ENCODE measurements at regions not wholly inside any gene's neighbourhood (a gene's known extent, or its start where the extent isn't known, plus 50 kb on each side); places are given as distances from the start of the nearest gene placed in this dataset.

- peaks cover 14% of the 10 kb centered on the region for H3K9me3 Mint-ChIP-seq
Measured at GRCh38 chr6:170173335-170173881, 117.5 kb downstream of the DLL1 start.

GRCh38 chr6:170172825-170173256 lies 118.0 kb downstream of the DLL1 start:
- Mint-ChIP-seq H3K4me3 (no peak overlapping the region), H3K9me3 (peaks cover 19% of the 10 kb centered on the region), H3K27ac (no peak overlapping the region), H3K4me1 (ENCODE audit: low read depth) (no peaks in the 10 kb centered on the region), H3K36me3 (ENCODE audit: low read depth) (no peaks in the 10 kb centered on the region), H3K27me3 (ENCODE audit: low read depth) (peaks cover 2% of the 10 kb centered on the region)
- no peak for DNase-seq (ENCODE audit: low spot score)

More at GRCh38 chr6:170173335-170173881, 117.5 kb downstream of the DLL1 start:
- DNase-seq (ENCODE audit: low spot score), result no peak
- Mint-ChIP-seq H3K27ac (peak overlapping the region; percentile 36), H3K4me3 (no peak overlapping the region), H3K36me3 (ENCODE audit: low read depth) (no peaks in the 10 kb centered on the region), H3K4me1 (ENCODE audit: low read depth) (no peaks in the 10 kb centered on the region), H3K27me3 (ENCODE audit: low read depth) (peaks cover 2% of the 10 kb centered on the region)

GRCh38 chr6:170172392-170172791 lies 118.5 kb downstream of the DLL1 start:
- H3K27me3 Mint-ChIP-seq (ENCODE audit: low read depth), result peaks cover 2% of the 10 kb centered on the region
- peaks cover 19% of the 10 kb centered on the region for H3K9me3 Mint-ChIP-seq
- H3K36me3 Mint-ChIP-seq (ENCODE audit: low read depth), result no peaks in the 10 kb centered on the region
- DNase-seq (ENCODE audit: low spot score), result no peak
- no peak overlapping the region for H3K4me3 Mint-ChIP-seq
- H3K4me1 Mint-ChIP-seq (ENCODE audit: low read depth), result no peaks in the 10 kb centered on the region
- no peak overlapping the region for H3K27ac Mint-ChIP-seq

GRCh38 chr6:170167657-170168159 lies 123.2 kb downstream of the DLL1 start:
- H3K4me1 Mint-ChIP-seq (ENCODE audit: low read depth), result no peaks in the 10 kb centered on the region
- H3K27ac Mint-ChIP-seq, result no peak overlapping the region
- peaks cover 22% of the 10 kb centered on the region for H3K9me3 Mint-ChIP-seq
- H3K36me3 Mint-ChIP-seq (ENCODE audit: low read depth), result no peaks in the 10 kb centered on the region
- no peak for DNase-seq (ENCODE audit: low spot score)
- no peaks in the 10 kb centered on the region for H3K27me3 Mint-ChIP-seq (ENCODE audit: low read depth)
- no peak overlapping the region for H3K4me3 Mint-ChIP-seq

- no peaks in the 10 kb centered on the region for H3K36me3 Mint-ChIP-seq (ENCODE audit: low read depth)
- no peaks in the 10 kb centered on the region for H3K4me1 Mint-ChIP-seq (ENCODE audit: low read depth)
- H3K9me3 Mint-ChIP-seq, result peaks cover 18% of the 10 kb centered on the region
- H3K27ac Mint-ChIP-seq, result no peak overlapping the region
- H3K27me3 Mint-ChIP-seq (ENCODE audit: low read depth), result no peaks in the 10 kb centered on the region
- no peak overlapping the region for H3K4me3 Mint-ChIP-seq
- no peak for DNase-seq (ENCODE audit: low spot score)
Measured at GRCh38 chr6:170166511-170167122, 124.3 kb downstream of the DLL1 start.

- Mint-ChIP-seq H3K9me3 (peaks cover 9% of the 10 kb centered on the region), H3K27me3 (ENCODE audit: low read depth) (no peaks in the 10 kb centered on the region), H3K4me1 (ENCODE audit: low read depth) (no peaks in the 10 kb centered on the region), H3K4me3 (no peak overlapping the region), H3K27ac (peak overlapping the region; percentile 69), H3K36me3 (ENCODE audit: low read depth) (no peaks in the 10 kb centered on the region)
- no peak for DNase-seq (ENCODE audit: low spot score)
Measured at GRCh38 chr6:170165471-170166117, 125.3 kb downstream of the DLL1 start.

GRCh38 chr6:170165085-170165470 lies 125.8 kb downstream of the DLL1 start:
- Mint-ChIP-seq H3K27me3 (ENCODE audit: low read depth) (no peaks in the 10 kb centered on the region), H3K27ac (no peak overlapping the region), H3K9me3 (peaks cover 8% of the 10 kb centered on the region), H3K4me3 (no peak overlapping the region), H3K36me3 (ENCODE audit: low read depth) (no peaks in the 10 kb centered on the region), H3K4me1 (ENCODE audit: low read depth) (no peaks in the 10 kb centered on the region)
- no peak for DNase-seq (ENCODE audit: low spot score)

GRCh38 chr6:170164271-170164900 lies 126.5 kb downstream of the DLL1 start:
- no peak overlapping the region for H3K4me3 Mint-ChIP-seq
- H3K27me3 Mint-ChIP-seq (ENCODE audit: low read depth), result no peaks in the 10 kb centered on the region
- H3K9me3 Mint-ChIP-seq, result peaks cover 8% of the 10 kb centered on the region
- H3K36me3 Mint-ChIP-seq (ENCODE audit: low read depth), result no peaks in the 10 kb centered on the region
- no peaks in the 10 kb centered on the region for H3K4me1 Mint-ChIP-seq (ENCODE audit: low read depth)
- no peak for DNase-seq (ENCODE audit: low spot score)
- no peak overlapping the region for H3K27ac Mint-ChIP-seq

GRCh38 chr6:170163405-170164170 lies 127.3 kb downstream of the DLL1 start:
- H3K9me3 Mint-ChIP-seq, result peaks cover 8% of the 10 kb centered on the region
- H3K4me3 Mint-ChIP-seq, result no peak overlapping the region
- no peak overlapping the region for H3K27ac Mint-ChIP-seq
- H3K4me1 Mint-ChIP-seq (ENCODE audit: low read depth), result no peaks in the 10 kb centered on the region
- H3K36me3 Mint-ChIP-seq (ENCODE audit: low read depth), result no peaks in the 10 kb centered on the region
- no peaks in the 10 kb centered on the region for H3K27me3 Mint-ChIP-seq (ENCODE audit: low read depth)
- no peak for DNase-seq (ENCODE audit: low spot score)

GRCh38 chr6:170162775-170163404 lies 128.0 kb downstream of the DLL1 start:
- Mint-ChIP-seq H3K4me3 (peak overlapping the region; percentile 45), H3K27ac (no peak overlapping the region), H3K4me1 (ENCODE audit: low read depth) (no peaks in the 10 kb centered on the region), H3K27me3 (ENCODE audit: low read depth) (no peaks in the 10 kb centered on the region), H3K36me3 (ENCODE audit: low read depth) (no peaks in the 10 kb centered on the region), H3K9me3 (peaks cover 3% of the 10 kb centered on the region)
- no peak for DNase-seq (ENCODE audit: low spot score)

- Mint-ChIP-seq H3K27ac (no peak overlapping the region), H3K9me3 (peaks cover 3% of the 10 kb centered on the region), H3K27me3 (ENCODE audit: low read depth) (no peaks in the 10 kb centered on the region), H3K4me3 (no peak overlapping the region), H3K4me1 (ENCODE audit: low read depth) (no peaks in the 10 kb centered on the region), H3K36me3 (ENCODE audit: low read depth) (no peaks in the 10 kb centered on the region)
- no peak for DNase-seq (ENCODE audit: low spot score)
Measured at GRCh38 chr6:170162011-170162774, 128.7 kb downstream of the DLL1 start.

- H3K9me3 Mint-ChIP-seq, result peaks cover 3% of the 10 kb centered on the region
- H3K4me1 Mint-ChIP-seq (ENCODE audit: low read depth), result no peaks in the 10 kb centered on the region
- no peaks in the 10 kb centered on the region for H3K27me3 Mint-ChIP-seq (ENCODE audit: low read depth)
- no peak for DNase-seq (ENCODE audit: low spot score)
- H3K36me3 Mint-ChIP-seq (ENCODE audit: low read depth), result no peaks in the 10 kb centered on the region
- H3K4me3 Mint-ChIP-seq, result no peak overlapping the region
- H3K27ac Mint-ChIP-seq, result no peak overlapping the region
Measured at GRCh38 chr6:170160628-170161611, 130.0 kb downstream of the DLL1 start.

Measured in T-helper 2 cell treated with Interferon-gamma antibody and Interleukin-4, amounts not matched to agents 5 μg/mL and 100 μg/mL, for 36 hours (primary cell).